A549 (cell line): ENCODE measurements at regions not wholly inside any gene's neighbourhood (a gene's known extent, or its start where the extent isn't known, plus 50 kb on each side); places are given as distances from the start of the nearest gene placed in this dataset.

Experiments
- ATAC-seq, 2 experiments: fragments of 200-7000 bp in 1 of 2; fragments of >200 bp in 1 of 2; cut with Nextera tagmentation in 1 of 2; cut with Tn5 transposase in 1 of 2; 3 replicates each; pipeline versions ENCODE4 v1.8.0 to v1.9.1; 2018 to 2020; ENCODE audit warnings: mild to moderate bottlenecking in 1 of 2, moderate library complexity in 1 of 2
- CTCF ChIA-PET: fragments of 300-600 bp; sonication (Branson Sonifier 250); formaldehyde crosslinking; extraction: SDS; loops from one replicate; lab custom pipeline; 2021; ENCODE audit warnings: antibody characterized with exemption, inconsistent platforms; lab: Yijun Ruan, JAX
- POLR2A ChIA-PET: fragments of 350-600 bp; formaldehyde crosslinking; extraction: SDS; loops from one replicate; lab custom pipeline; 2021; ENCODE audit warnings: antibody characterized with exemption, inconsistent platforms; lab: Yijun Ruan, JAX
- DNase-seq, 2 experiments: peaks; one replicate each; pipeline versions ENCODE4 v3.0.0 to v3.0.0-alpha.2; 2011 to 2016; ENCODE audit warnings: low read depth in 1 of 2, low spot score in 1 of 2
- FAIRE-seq: peaks from 2 replicates; lab custom pipeline; 2011; peaks lifted over from hg19 to GRCh38; lab: Jason Lieb, UNC
- H3K27ac ChIP-seq, 2 experiments: fragments of >200 bp; sonication (Bioruptor Twin); formaldehyde crosslinking; 3 replicates each; pipeline ENCODE4 v1.5.1; 2016 to 2017
- H3K4me1 ChIP-seq: fragments of >200 bp; sonication (Bioruptor Twin); formaldehyde crosslinking; 3 replicates; pipeline ENCODE4 v1.6.1; 2016
- H3K4me2 ChIP-seq: fragments of >200 bp; sonication (Bioruptor Twin); formaldehyde crosslinking; 3 replicates; pipeline ENCODE4 v1.6.1; 2016
- H3K4me3 ChIP-seq: fragments of >200 bp; sonication (Bioruptor Twin); formaldehyde crosslinking; 3 replicates; pipeline ENCODE4 v1.5.1; 2016
- H3K9me3 ChIP-seq: fragments of >200 bp; sonication (Bioruptor Twin); formaldehyde crosslinking; 3 replicates; pipeline ENCODE4 v1.6.1; 2016
- CBX2 ChIP-seq: fragments of 200-600 bp; sonication (generic); IDR thresholded peaks from 2 replicates; pipeline ENCODE4 v1.6.1; 2016; ENCODE audit warnings: low read depth, mild to moderate bottlenecking, borderline replicate concordance
- CBX8 ChIP-seq: fragments of 200-600 bp; sonication (generic); IDR thresholded peaks from 2 replicates; pipeline ENCODE4 v1.6.1; 2016
- CHD4 ChIP-seq: fragments of 200-600 bp; sonication (generic); IDR thresholded peaks from 2 replicates; pipeline ENCODE4 v1.6.1; 2016; ENCODE audit warnings: antibody characterized with exemption, mild to moderate bottlenecking, borderline replicate concordance
- ESRRA ChIP-seq: fragments of 150-350 bp; IDR thresholded peaks from 2 replicates; pipeline ENCODE4 v1.6.1; 2014; ENCODE audit warnings: mild to moderate bottlenecking, low read length, borderline replicate concordance
- FOXS1 ChIP-seq: fragments of 250-450 bp; sonication (Bioruptor Pico); IDR thresholded peaks from 2 replicates; pipeline ENCODE4 v1.5.0; 2020; ENCODE audit warnings: mild to moderate bottlenecking, moderate library complexity
- HEYL ChIP-seq: fragments of 250-450 bp; sonication (Bioruptor Pico); IDR thresholded peaks from 2 replicates; pipeline ENCODE4 v1.8.0; 2021; ENCODE audit warnings: mild to moderate bottlenecking, moderate library complexity
- HOXB13 ChIP-seq: fragments of 250-450 bp; sonication (Bioruptor Pico); IDR thresholded peaks from 2 replicates; pipeline ENCODE4 v1.5.0; 2020; ENCODE audit warnings: low read depth, mild to moderate bottlenecking, moderate library complexity
- HOXB5 ChIP-seq: fragments of 250-450 bp; sonication (Bioruptor Pico); IDR thresholded peaks from 2 replicates; pipeline ENCODE4 v1.5.0; 2020; ENCODE audit warnings: mild to moderate bottlenecking, moderate library complexity
- JUN ChIP-seq, 2 experiments: fragments of >200 bp; sonication (Bioruptor Twin); formaldehyde crosslinking; IDR thresholded peaks; 2 replicates in 1 of 2; 3 replicates in 1 of 2; pipeline ENCODE4 v1.6.1; 2016 to 2017
- KDM5A ChIP-seq: fragments of 200-600 bp; sonication (generic); IDR thresholded peaks from 2 replicates; pipeline ENCODE4 v1.6.1; 2016; ENCODE audit warnings: antibody characterized with exemption, mild to moderate bottlenecking
- MAZ ChIP-seq: fragments of 150-350 bp; IDR thresholded peaks from 2 replicates; pipeline ENCODE4 v1.6.1; 2014; ENCODE audit warnings: antibody characterized with exemption, low read depth, low read length, borderline replicate concordance
- NR3C1 ChIP-seq: fragments of >200 bp; sonication (Bioruptor Twin); formaldehyde crosslinking; IDR thresholded peaks from 3 replicates; pipeline ENCODE4 v1.6.1; 2017
- PHF8 ChIP-seq: fragments of 200-600 bp; sonication (generic); IDR thresholded peaks from 2 replicates; pipeline ENCODE4 v1.6.1; 2016; ENCODE audit warnings: low read depth, mild to moderate bottlenecking, antibody characterized with exemption, moderate library complexity, borderline replicate concordance
- POLR2AphosphoS2 ChIP-seq: conservative IDR thresholded peaks from 2 replicates; pipeline ENCODE4 v1.6.1; 2012; ENCODE audit warnings: low read length, improper control_type of control experiment, inconsistent platforms
- RAD21 ChIP-seq, 2 experiments: fragments of >200 bp in 1 of 2; sonication (Bioruptor Twin) in 1 of 2; formaldehyde crosslinking in 1 of 2; IDR thresholded peaks in 1 of 2; conservative IDR thresholded peaks in 1 of 2; 2 replicates in 1 of 2; 3 replicates in 1 of 2; pipeline ENCODE4 v1.6.1; 2012 to 2018; ENCODE audit warnings: inconsistent platforms in 1 of 2
- RARB ChIP-seq: fragments of 250-450 bp; sonication (Bioruptor Pico); IDR thresholded peaks from 2 replicates; pipeline ENCODE4 v1.8.0; 2021; ENCODE audit warnings: mild to moderate bottlenecking, moderate library complexity
- RCOR1 ChIP-seq: fragments of 150-350 bp; IDR thresholded peaks from 2 replicates; pipeline ENCODE4 v1.6.1; 2014; ENCODE audit warnings: antibody characterized with exemption, low read length, low read depth
- SMC3 ChIP-seq: fragments of >200 bp; sonication (Bioruptor Twin); formaldehyde crosslinking; IDR thresholded peaks from 3 replicates; pipeline ENCODE4 v1.6.1; 2018; ENCODE audit warnings: inconsistent platforms
- TFCP2L1 ChIP-seq: fragments of 250-450 bp; sonication (Bioruptor Pico); IDR thresholded peaks from 2 replicates; pipeline ENCODE4 v1.5.0; 2021; ENCODE audit warnings: mild to moderate bottlenecking
- TP53 ChIP-seq: fragments of 250-450 bp; sonication (Bioruptor Pico); IDR thresholded peaks from 2 replicates; pipeline ENCODE4 v1.5.0; 2021; ENCODE audit warnings: mild to moderate bottlenecking, moderate library complexity
- ZC3H11A ChIP-seq: fragments of 450-650 bp; IDR thresholded peaks from 2 replicates; pipeline ENCODE4 v1.6.1; 2014; ENCODE audit warnings: antibody characterized with exemption, mild to moderate bottlenecking
- ZFP36 ChIP-seq: fragments of 450-650 bp; IDR thresholded peaks from 2 replicates; pipeline ENCODE4 v1.6.1; 2014; ENCODE audit warnings: borderline replicate concordance; ENCODE audit not compliant: partially characterized antibody
- ZSCAN20 ChIP-seq: fragments of 250-450 bp; sonication (Bioruptor Pico); IDR thresholded peaks from 2 replicates; pipeline ENCODE4 v1.8.0; 2022; ENCODE audit warnings: mild to moderate bottlenecking, moderate library complexity
- WGBS: methylation state at CpG from one replicate; pipeline ENCODE4 v1.1.6; 2017; ENCODE audit errors: missing lambda C conversion rate; 5-methylcytosine and 5-hydroxymethylcytosine counted together
- TF ChIP-seq, protein P1 (sequence below): fragments of >200 bp; sonication (Bioruptor Twin); formaldehyde crosslinking; IDR thresholded peaks from 3 replicates; pipeline ENCODE4 v1.6.1; 2016
- TF ChIP-seq, protein P2 (sequence below): IDR thresholded peaks from 2 replicates; pipeline ENCODE4 v1.6.1; 2012
- TF ChIP-seq, protein P3 (sequence below): fragments of 250-450 bp; sonication (Bioruptor Pico); IDR thresholded peaks from 2 replicates; pipeline ENCODE4 v1.5.0; 2021; ENCODE audit warnings: mild to moderate bottlenecking, moderate library complexity, borderline replicate concordance
- TF ChIP-seq, protein P4 (sequence below): fragments of >200 bp; sonication (Bioruptor Twin); formaldehyde crosslinking; IDR thresholded peaks from 2 replicates; pipeline ENCODE4 v1.6.1; 2016
- TF ChIP-seq, protein P5 (sequence below): fragments of 150-350 bp; IDR thresholded peaks from 2 replicates; pipeline ENCODE4 v1.6.1; 2014; ENCODE audit warnings: low read depth, mild to moderate bottlenecking, low read length
- TF ChIP-seq, protein P6 (sequence below): fragments of >200 bp; sonication (Bioruptor Twin); formaldehyde crosslinking; IDR thresholded peaks from 3 replicates; pipeline ENCODE4 v1.5.1; 2016

DNA sequence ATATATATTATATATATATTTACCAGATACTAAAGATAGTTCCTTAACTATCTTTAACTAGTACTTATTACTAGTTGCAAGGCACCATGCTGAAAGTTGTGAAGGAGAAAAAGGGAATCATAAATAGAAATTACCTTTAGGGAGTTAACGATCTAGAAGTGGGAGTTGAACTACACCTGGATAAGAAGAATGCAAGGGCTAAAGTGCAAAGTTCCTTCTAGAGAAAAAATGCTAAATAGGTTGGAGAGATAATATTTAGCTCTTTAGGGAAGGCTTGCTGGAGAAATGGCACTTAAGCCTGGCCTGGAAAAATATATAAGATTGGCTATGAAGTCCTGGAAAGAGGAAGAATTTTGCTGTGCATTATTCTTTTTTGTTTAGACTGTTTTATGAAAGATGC lies 130.6 kb upstream of the IGSF10 start:
- ChIA-PET POLR2A (no interaction called here), CTCF (no interaction called here)
- DNase-seq (no peak), FAIRE-seq (no peak), ATAC-seq (no peak)
- Histone ChIP-seq H3K9me3 (no peaks in the 10 kb centered on the region), H3K4me3 (no peak overlapping the region), H3K27ac (no peak overlapping the region), H3K4me1 (no peaks in the 10 kb centered on the region), H3K4me2 (no peak overlapping the region)
- no peak for TF ChIP-seq CBX2
- no peak for TF ChIP-seq TP53
- TF ChIP-seq RCOR1, result no peak
- TF ChIP-seq NR3C1, result no peak
- no peak for TF ChIP-seq CHD4
- no peak for TF ChIP-seq ZFP36
- TF ChIP-seq, protein P1, sequence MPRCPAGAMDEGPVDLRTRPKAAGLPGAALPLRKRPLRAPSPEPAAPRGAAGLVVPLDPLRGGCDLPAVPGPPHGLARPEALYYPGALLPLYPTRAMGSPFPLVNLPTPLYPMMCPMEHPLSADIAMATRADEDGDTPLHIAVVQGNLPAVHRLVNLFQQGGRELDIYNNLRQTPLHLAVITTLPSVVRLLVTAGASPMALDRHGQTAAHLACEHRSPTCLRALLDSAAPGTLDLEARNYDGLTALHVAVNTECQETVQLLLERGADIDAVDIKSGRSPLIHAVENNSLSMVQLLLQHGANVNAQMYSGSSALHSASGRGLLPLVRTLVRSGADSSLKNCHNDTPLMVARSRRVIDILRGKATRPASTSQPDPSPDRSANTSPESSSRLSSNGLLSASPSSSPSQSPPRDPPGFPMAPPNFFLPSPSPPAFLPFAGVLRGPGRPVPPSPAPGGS, result no peak
- no peak for TF ChIP-seq HOXB13 (CRISPR knock-in tag)
- TF ChIP-seq, protein P2, sequence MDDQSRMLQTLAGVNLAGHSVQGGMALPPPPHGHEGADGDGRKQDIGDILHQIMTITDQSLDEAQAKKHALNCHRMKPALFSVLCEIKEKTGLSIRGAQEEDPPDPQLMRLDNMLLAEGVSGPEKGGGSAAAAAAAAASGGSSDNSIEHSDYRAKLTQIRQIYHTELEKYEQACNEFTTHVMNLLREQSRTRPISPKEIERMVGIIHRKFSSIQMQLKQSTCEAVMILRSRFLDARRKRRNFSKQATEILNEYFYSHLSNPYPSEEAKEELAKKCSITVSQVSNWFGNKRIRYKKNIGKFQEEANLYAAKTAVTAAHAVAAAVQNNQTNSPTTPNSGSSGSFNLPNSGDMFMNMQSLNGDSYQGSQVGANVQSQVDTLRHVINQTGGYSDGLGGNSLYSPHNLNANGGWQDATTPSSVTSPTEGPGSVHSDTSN, result no peak
- no peak for TF ChIP-seq JUN (IDR thresholded peaks at IDR 0.05)
- TF ChIP-seq, protein P3, sequence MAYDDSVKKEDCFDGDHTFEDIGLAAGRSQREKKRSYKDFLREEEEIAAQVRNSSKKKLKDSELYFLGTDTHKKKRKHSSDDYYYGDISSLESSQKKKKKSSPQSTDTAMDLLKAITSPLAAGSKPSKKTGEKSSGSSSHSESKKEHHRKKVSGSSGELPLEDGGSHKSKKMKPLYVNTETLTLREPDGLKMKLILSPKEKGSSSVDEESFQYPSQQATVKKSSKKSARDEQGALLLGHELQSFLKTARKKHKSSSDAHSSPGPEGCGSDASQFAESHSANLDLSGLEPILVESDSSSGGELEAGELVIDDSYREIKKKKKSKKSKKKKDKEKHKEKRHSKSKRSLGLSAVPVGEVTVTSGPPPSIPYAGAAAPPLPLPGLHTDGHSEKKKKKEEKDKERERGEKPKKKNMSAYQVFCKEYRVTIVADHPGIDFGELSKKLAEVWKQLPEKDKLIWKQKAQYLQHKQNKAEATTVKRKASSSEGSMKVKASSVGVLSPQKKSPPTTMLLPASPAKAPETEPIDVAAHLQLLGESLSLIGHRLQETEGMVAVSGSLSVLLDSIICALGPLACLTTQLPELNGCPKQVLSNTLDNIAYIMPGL (CRISPR knock-in tag), result no peak
- TF ChIP-seq KDM5A, result no peak
- TF ChIP-seq, protein P4, sequence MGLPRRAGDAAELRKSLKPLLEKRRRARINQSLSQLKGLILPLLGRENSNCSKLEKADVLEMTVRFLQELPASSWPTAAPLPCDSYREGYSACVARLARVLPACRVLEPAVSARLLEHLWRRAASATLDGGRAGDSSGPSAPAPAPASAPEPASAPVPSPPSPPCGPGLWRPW, result no peak
- TF ChIP-seq, protein P5, sequence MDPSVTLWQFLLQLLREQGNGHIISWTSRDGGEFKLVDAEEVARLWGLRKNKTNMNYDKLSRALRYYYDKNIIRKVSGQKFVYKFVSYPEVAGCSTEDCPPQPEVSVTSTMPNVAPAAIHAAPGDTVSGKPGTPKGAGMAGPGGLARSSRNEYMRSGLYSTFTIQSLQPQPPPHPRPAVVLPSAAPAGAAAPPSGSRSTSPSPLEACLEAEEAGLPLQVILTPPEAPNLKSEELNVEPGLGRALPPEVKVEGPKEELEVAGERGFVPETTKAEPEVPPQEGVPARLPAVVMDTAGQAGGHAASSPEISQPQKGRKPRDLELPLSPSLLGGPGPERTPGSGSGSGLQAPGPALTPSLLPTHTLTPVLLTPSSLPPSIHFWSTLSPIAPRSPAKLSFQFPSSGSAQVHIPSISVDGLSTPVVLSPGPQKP, result no peak
- TF ChIP-seq TFCP2L1 (CRISPR knock-in tag), result no peak
- TF ChIP-seq SMC3, result no peak
- 77% methylated on average over 1 of the region's 1 CpG for WGBS

DNA sequence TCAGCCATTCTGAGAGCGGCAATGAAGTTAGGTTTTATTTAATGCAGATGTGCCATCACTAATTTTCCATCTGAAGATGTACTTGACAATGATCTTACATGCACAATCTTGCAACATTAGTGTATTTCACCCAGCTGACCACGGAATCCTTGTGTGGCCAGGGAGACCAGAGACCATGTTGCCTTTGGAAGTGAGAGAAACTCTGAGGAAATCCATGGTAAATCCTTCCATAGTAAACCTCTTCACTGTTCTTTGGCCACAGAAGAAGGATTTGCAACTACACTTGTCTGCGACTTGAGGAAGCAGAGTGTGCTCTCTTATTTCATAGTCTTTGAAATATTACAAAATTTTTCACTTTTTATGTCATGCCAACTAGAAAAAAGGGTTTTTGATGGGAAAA lies 128.4 kb upstream of the IGSF10 start:
- no peak overlapping the region for H3K27ac ChIP-seq
- H3K4me1 ChIP-seq, result no peaks in the 10 kb centered on the region
- 34% methylated on average over 3 of the region's 3 CpGs for WGBS
- CTCF ChIA-PET, result no interaction called here
- ATAC-seq (no peak), DNase-seq (no peak), FAIRE-seq (no peak)
- POLR2A ChIA-PET, result no interaction called here
- H3K4me3 ChIP-seq, result no peak overlapping the region
- no peak overlapping the region for H3K4me2 ChIP-seq
- no peaks in the 10 kb centered on the region for H3K9me3 ChIP-seq
- TF ChIP-seq HOXB5 (no peak), FOXS1 (no peak), HEYL (CRISPR knock-in tag) (no peak), RARB (CRISPR knock-in tag) (no peak), ESRRA (no peak), PHF8 (no peak), TP53 (no peak), ZSCAN20 (CRISPR knock-in tag) (no peak), MAZ (no peak), CBX8 (no peak), RAD21 (conservative IDR thresholded peaks at IDR 0.05 in 1 of 2, IDR thresholded peaks at IDR 0.05 in 1 of 2) (no peak), SMC3 (no peak), ZC3H11A (no peak), POLR2AphosphoS2 (no peak)
- TF ChIP-seq, protein P6, sequence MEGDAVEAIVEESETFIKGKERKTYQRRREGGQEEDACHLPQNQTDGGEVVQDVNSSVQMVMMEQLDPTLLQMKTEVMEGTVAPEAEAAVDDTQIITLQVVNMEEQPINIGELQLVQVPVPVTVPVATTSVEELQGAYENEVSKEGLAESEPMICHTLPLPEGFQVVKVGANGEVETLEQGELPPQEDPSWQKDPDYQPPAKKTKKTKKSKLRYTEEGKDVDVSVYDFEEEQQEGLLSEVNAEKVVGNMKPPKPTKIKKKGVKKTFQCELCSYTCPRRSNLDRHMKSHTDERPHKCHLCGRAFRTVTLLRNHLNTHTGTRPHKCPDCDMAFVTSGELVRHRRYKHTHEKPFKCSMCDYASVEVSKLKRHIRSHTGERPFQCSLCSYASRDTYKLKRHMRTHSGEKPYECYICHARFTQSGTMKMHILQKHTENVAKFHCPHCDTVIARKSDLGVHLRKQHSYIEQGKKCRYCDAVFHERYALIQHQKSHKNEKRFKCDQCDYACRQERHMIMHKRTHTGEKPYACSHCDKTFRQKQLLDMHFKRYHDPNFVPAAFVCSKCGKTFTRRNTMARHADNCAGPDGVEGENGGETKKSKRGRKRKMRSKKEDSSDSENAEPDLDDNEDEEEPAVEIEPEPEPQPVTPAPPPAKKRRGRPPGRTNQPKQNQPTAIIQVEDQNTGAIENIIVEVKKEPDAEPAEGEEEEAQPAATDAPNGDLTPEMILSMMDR, result no peak
- TF ChIP-seq, protein P5, result no peak
- TF ChIP-seq, protein P1, result no peak
